ENCODE measurements at regions not wholly inside any gene's neighbourhood (a gene's known extent, or its start where the extent isn't known, plus 50 kb on each side); places are given as distances from the start of the nearest gene placed in this dataset.
A peak's percentile ranks its signal among the peaks of the same experiment; 100 is the strongest.

GRCh38 chr11:119481667-119482400 is 58.9 kb upstream of the THY1 start:
- H3K27ac Mint-ChIP-seq: no peak overlapping the region
- H3K27me3 Mint-ChIP-seq (ENCODE audit: insufficient read depth, low read depth): peaks cover 10% of the 10 kb centered on the region

GRCh38 chr11:119481021-119481666 is 58.2 kb upstream of the THY1 start:
- Histone ChIP-seq H4K20me1 (ENCODE audit: low read depth) (no peaks in the 10 kb centered on the region), H3K4me3 (no peak overlapping the region), H3K4me2 (peak overlapping the region; percentile 57), H3K79me2 (ENCODE audit: low read depth) (no peaks in the 10 kb centered on the region), H3K9me3 (ENCODE audit: low read depth) (no peaks in the 10 kb centered on the region), H3F3A (ENCODE audit: low read depth) (no peaks in the 10 kb centered on the region), H2AFZ (replicated peaks) (no peak overlapping the region), H3K36me3 (no peaks in the 10 kb centered on the region), H3K27ac (no peak overlapping the region), H3K9ac (no peak overlapping the region), H3K4me1 (no peaks in the 10 kb centered on the region), H3K27me3 (peaks cover 25% of the 10 kb centered on the region)
- Mint-ChIP-seq H3K4me3 (no peak overlapping the region), H3K36me3 (no peaks in the 10 kb centered on the region), H3K4me1 (peaks cover 27% of the 10 kb centered on the region), H3K27ac (peak overlapping the region; percentile 3), H3K27me3 (ENCODE audit: insufficient read depth, low read depth) (peaks cover 8% of the 10 kb centered on the region), H3K9me3 (no peaks in the 10 kb centered on the region)
- DNase-seq (ENCODE audit: low spot score): peak; percentile 80
- TF ChIP-seq CTCF (IDR thresholded peaks at IDR 0.05) (peak; percentile 100), EZH2 (IDR thresholded peaks at IDR 0.05) (peak; percentile 49), EZH2phosphoT487 (IDR thresholded peaks at IDR 0.05) (no peak)

More at GRCh38 chr11:119481667-119482400, 58.9 kb upstream of the THY1 start:
- H3K4me3 ChIP-seq: no peak overlapping the region
- no peaks in the 10 kb centered on the region for H3K4me1 ChIP-seq
- H3K36me3 ChIP-seq: no peaks in the 10 kb centered on the region
- Mint-ChIP-seq H3K9me3 (no peaks in the 10 kb centered on the region), H3K4me3 (peak overlapping the region; percentile 16), H3K36me3 (no peaks in the 10 kb centered on the region), H3K4me1 (peaks cover 28% of the 10 kb centered on the region)
- no peak for TF ChIP-seq EZH2phosphoT487 (IDR thresholded peaks at IDR 0.05)
- peak; percentile 5 for TF ChIP-seq EZH2 (IDR thresholded peaks at IDR 0.05)
- no peaks in the 10 kb centered on the region for H4K20me1 ChIP-seq (ENCODE audit: low read depth)
- peak overlapping the region; percentile 57 for H3K4me2 ChIP-seq
- H3K79me2 ChIP-seq (ENCODE audit: low read depth): no peaks in the 10 kb centered on the region
- DNase-seq (ENCODE audit: low spot score): no peak
- H3K27ac ChIP-seq: no peak overlapping the region
- H3K27me3 ChIP-seq: peaks cover 21% of the 10 kb centered on the region
- no peak overlapping the region for H3K9ac ChIP-seq
- no peaks in the 10 kb centered on the region for H3F3A ChIP-seq (ENCODE audit: low read depth)
- no peak overlapping the region for H2AFZ ChIP-seq (replicated peaks)
- no peaks in the 10 kb centered on the region for H3K9me3 ChIP-seq (ENCODE audit: low read depth)

GRCh38 chr11:119480380-119481020 is 57.5 kb upstream of the THY1 start:
- H3K27me3 ChIP-seq: peaks cover 25% of the 10 kb centered on the region
- Mint-ChIP-seq H3K9me3 (no peaks in the 10 kb centered on the region), H3K27me3 (ENCODE audit: insufficient read depth, low read depth) (peaks cover 8% of the 10 kb centered on the region), H3K4me3 (no peak overlapping the region), H3K36me3 (no peaks in the 10 kb centered on the region), H3K4me1 (peaks cover 23% of the 10 kb centered on the region), H3K27ac (no peak overlapping the region)
- H3K4me3 ChIP-seq: no peak overlapping the region
- no peak overlapping the region for H2AFZ ChIP-seq (replicated peaks)
- no peaks in the 10 kb centered on the region for H3F3A ChIP-seq (ENCODE audit: low read depth)
- no peak overlapping the region for H3K4me2 ChIP-seq
- no peaks in the 10 kb centered on the region for H3K36me3 ChIP-seq
- H3K9ac ChIP-seq: no peak overlapping the region
- H3K4me1 ChIP-seq: no peaks in the 10 kb centered on the region
- H3K27ac ChIP-seq: no peak overlapping the region
- H3K9me3 ChIP-seq (ENCODE audit: low read depth): no peaks in the 10 kb centered on the region
- H3K79me2 ChIP-seq (ENCODE audit: low read depth): no peaks in the 10 kb centered on the region
- DNase-seq (ENCODE audit: low spot score): no peak
- no peak for TF ChIP-seq EZH2 (IDR thresholded peaks at IDR 0.05)
- no peak for TF ChIP-seq CTCF (IDR thresholded peaks at IDR 0.05)
- H4K20me1 ChIP-seq (ENCODE audit: low read depth): no peaks in the 10 kb centered on the region

Measured in neural progenitor cell (in vitro differentiated cells).